Erythroblast (primary cell): ENCODE measurements at regions not wholly inside any gene's neighbourhood (a gene's known extent, or its start where the extent isn't known, plus 50 kb on each side); places are given as distances from the start of the nearest gene placed in this dataset.

Source experiments
- GATA1 ChIP-seq: IDR thresholded peaks from 2 replicates; pipeline ENCODE4 v1.6.1; 2011; ENCODE audit warnings: low read depth, mild to moderate bottlenecking, control low read depth, low read length, moderate library complexity
- POLR2A ChIP-seq: IDR thresholded peaks from 2 replicates; pipeline ENCODE4 v1.6.1; 2011; ENCODE audit warnings: mild to moderate bottlenecking, low read length

DNA sequence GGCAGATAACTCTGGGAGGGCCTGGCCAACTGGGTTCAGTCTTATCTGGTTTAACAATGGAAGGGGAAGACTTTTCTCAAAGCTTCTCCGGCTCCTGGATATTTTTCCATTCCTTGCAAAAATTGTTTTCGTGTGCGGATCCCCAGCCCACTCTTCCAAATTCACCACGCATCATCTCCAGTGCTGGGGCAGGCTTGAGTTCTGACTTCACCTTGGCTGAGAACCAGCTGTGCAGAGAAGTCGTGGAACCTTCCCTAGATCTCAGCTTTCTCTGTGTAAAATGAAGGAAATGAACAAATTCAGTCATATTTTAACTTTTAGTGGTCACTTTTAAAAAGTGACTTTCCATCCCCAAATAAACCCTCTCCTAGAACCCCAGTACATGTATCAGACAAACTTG, 297.0 kb downstream of the TCF7L2 start:
- TF ChIP-seq POLR2A (no peak), GATA1 (no peak)
